WERI-Rb-1 (cell line): ENCODE measurements at regions not wholly inside any gene's neighbourhood (a gene's known extent, or its start where the extent isn't known, plus 50 kb on each side); places are given as distances from the start of the nearest gene placed in this dataset.

Experiments
- DNase-seq: peaks from one replicate; pipeline ENCODE4 v3.0.0-alpha.2; 2020
- H3K27ac ChIP-seq: fragments of 250-450 bp; sonication (Bioruptor Pico); 2 replicates; pipeline ENCODE4 v1.5.1; 2020; ENCODE audit warnings: mild to moderate bottlenecking, moderate library complexity
- H3K27me3 ChIP-seq: fragments of 250-450 bp; sonication (Bioruptor Pico); 2 replicates; pipeline ENCODE4 v1.5.1; 2021; ENCODE audit warnings: mild to moderate bottlenecking, low read depth, moderate library complexity; ENCODE audit not compliant: insufficient read depth, severe bottlenecking
- H3K36me3 ChIP-seq: fragments of 250-450 bp; sonication (Bioruptor Pico); 2 replicates; pipeline ENCODE4 v1.5.1; 2020; ENCODE audit warnings: mild to moderate bottlenecking, moderate library complexity
- H3K4me3 ChIP-seq: 2 replicates; pipeline ENCODE4 v1.5.1; 2011; ENCODE audit warnings: low read depth, mild to moderate bottlenecking, control low read depth, low read length
- H3K9me3 ChIP-seq: fragments of 250-450 bp; sonication (Bioruptor Pico); 2 replicates; pipeline ENCODE4 v1.5.1; 2021; ENCODE audit warnings: mild to moderate bottlenecking, moderate library complexity; ENCODE audit not compliant: severe bottlenecking
- TF ChIP-seq, protein P1 (sequence below): IDR thresholded peaks from 2 replicates; pipeline ENCODE4 v1.5.1; 2011; ENCODE audit warnings: low read depth, mild to moderate bottlenecking, control low read depth, inconsistent platforms, low read length

DNA sequence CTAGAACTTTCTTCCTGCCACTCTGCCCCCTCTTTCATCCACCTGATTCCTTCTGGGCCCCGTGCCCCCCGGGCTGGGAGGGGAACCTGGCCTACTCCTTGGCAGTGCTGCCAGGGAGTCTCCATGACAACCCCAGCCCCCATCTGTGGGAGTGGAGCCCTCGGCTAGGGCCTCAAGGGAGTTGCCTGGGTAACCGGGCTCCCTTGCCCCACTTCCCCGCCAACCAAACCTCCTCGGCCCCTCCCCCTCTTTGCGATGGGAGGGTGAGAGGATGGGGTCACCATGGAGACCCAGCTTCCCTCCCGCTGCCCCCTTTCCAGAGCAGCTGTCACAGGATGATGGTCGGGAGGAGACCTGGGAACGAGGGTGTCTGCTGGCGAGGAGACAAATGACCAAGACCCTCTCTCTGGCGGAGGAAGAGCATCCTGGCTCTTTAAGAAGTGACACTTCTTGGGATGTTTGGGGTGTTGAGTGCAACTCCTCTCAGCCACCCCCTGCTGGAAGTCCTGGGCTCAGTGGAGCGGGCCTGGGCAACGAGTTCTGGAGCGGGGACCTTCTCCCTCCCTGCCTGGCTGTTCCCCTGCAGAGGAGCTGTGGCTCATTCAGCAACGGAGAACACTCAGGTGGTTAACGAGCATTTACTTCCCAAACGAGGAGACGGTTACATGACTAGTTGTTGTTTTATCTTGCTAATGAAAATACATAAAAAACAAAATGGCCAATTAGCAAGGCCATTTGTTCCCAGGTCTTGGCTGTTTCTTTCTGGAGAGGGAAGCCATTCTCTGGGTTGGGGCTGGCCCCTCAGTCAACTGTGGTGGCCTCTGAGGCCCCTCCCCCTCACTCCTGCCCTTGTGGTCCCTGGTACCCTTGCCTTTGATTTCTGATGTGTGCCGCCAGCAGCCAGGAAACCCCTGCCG is 82.8 kb downstream of the UBIAD1 start:
- Histone ChIP-seq H3K4me3 (no peak overlapping the region), H3K27me3 (no peaks in the 10 kb centered on the region), H3K9me3 (peaks cover 10% of the 10 kb centered on the region), H3K27ac (no peak overlapping the region), H3K36me3 (no peaks in the 10 kb centered on the region)
- TF ChIP-seq, protein P1, sequence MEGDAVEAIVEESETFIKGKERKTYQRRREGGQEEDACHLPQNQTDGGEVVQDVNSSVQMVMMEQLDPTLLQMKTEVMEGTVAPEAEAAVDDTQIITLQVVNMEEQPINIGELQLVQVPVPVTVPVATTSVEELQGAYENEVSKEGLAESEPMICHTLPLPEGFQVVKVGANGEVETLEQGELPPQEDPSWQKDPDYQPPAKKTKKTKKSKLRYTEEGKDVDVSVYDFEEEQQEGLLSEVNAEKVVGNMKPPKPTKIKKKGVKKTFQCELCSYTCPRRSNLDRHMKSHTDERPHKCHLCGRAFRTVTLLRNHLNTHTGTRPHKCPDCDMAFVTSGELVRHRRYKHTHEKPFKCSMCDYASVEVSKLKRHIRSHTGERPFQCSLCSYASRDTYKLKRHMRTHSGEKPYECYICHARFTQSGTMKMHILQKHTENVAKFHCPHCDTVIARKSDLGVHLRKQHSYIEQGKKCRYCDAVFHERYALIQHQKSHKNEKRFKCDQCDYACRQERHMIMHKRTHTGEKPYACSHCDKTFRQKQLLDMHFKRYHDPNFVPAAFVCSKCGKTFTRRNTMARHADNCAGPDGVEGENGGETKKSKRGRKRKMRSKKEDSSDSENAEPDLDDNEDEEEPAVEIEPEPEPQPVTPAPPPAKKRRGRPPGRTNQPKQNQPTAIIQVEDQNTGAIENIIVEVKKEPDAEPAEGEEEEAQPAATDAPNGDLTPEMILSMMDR, result 0 out of 2 replicates have a peak, but pooled peaks have one; percentile 2
- DNase-seq, result no peak

GRCh38 chr1:11357276-11357675 is 84.3 kb downstream of the UBIAD1 start:
- Histone ChIP-seq H3K36me3 (no peaks in the 10 kb centered on the region), H3K27ac (no peak overlapping the region), H3K4me3 (no peak overlapping the region), H3K9me3 (peaks cover 3% of the 10 kb centered on the region), H3K27me3 (no peaks in the 10 kb centered on the region)
- no peak for DNase-seq
- TF ChIP-seq, protein P1, result no peak

GRCh38 chr1:11358984-11359383 is 86.0 kb downstream of the UBIAD1 start:
- TF ChIP-seq, protein P1, result no peak
- no peak for DNase-seq

DNA sequence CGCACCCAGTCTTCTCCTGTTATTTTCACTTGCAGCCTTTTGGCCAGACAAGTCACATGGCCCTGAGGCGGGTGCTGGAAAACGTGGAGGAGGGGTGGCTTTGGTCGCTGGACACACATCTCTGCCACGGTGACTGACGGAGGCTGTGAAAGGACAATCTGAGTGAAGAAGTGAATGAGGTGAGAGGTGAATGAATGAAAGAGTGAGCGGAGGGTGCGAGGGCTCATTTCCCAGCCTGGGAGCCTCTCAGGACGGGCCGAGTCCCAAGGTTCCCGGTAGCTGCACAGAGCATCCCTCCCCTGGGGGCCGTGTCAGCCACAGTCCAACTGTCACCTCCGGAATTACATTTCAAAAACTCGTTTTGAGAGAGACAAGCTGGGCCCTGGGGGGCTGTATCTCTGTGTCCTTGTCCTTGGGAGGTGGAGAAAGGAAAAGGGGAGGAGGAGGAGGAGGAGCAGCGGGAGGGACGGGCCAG is 89.6 kb downstream of the UBIAD1 start:
- Histone ChIP-seq H3K36me3 (no peaks in the 10 kb centered on the region), H3K4me3 (no peak overlapping the region), H3K27me3 (no peaks in the 10 kb centered on the region), H3K9me3 (no peaks in the 10 kb centered on the region), H3K27ac (no peak overlapping the region; the same call in 1 of the 2 replicates)
- TF ChIP-seq, protein P1, result no peak
- no peak for DNase-seq

More at GRCh38 chr1:11358984-11359383, 86.0 kb downstream of the UBIAD1 start:
- peaks cover 3% of the 10 kb centered on the region for H3K9me3 ChIP-seq
- H3K4me3 ChIP-seq, result no peak overlapping the region
- H3K36me3 ChIP-seq, result no peaks in the 10 kb centered on the region
- H3K27ac ChIP-seq, result peak overlapping the region; percentile 32
- no peaks in the 10 kb centered on the region for H3K27me3 ChIP-seq

- DNase-seq, result no peak
- Histone ChIP-seq H3K9me3 (no peaks in the 10 kb centered on the region), H3K36me3 (no peaks in the 10 kb centered on the region), H3K4me3 (no peak overlapping the region), H3K27me3 (no peaks in the 10 kb centered on the region), H3K27ac (no peak overlapping the region)
- TF ChIP-seq, protein P1, result peak; percentile 36; the same call in 1 of the 2 replicates
Measured at GRCh38 chr1:11364170-11364569, 91.2 kb downstream of the UBIAD1 start.
